ENCODE measurements at regions not wholly inside any gene's neighbourhood (a gene's known extent, or its start where the extent isn't known, plus 50 kb on each side); places are given as distances from the start of the nearest gene placed in this dataset.

DNA sequence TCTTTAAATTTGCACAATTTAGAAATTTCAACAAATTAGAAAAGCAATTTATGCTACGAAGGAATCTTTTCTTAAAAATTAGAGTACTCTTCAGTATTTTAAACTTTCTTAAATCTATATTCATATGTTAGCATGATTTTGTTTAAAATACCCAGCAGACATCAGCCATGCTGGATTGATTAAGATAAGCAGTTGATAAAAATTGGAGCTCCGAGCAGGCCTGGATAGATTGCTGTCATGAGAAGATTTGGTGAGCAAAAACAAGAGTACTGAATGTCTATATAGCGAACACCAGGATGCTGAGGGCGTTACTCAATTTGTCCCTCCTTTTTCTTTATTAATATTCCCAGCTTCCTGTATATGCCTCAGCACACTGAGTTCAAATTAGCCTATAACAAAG lies 108.4 kb upstream of the SLC35B3 start:
- no peak for DNase-seq (ENCODE audit: low read depth)

DNA sequence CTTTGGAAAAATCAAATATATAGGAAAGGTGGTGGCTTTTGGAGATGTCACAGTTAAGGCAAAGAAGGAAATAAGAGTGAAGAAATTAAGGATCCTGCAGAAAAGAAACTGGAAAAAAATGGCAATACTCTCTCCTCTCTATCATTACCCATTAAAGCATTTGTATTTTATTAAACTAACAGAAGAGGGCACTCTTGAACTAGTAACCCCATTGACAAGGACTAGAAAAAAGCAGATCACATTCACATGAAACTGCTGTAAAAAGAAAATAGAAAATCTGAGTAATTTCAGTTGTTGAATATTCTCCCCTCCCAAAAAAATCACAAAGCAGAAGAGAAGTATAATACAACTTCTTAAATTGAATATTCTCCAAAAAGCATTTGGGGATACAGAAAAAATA lies 104.1 kb upstream of the SLC35B3 start:
- DNase-seq (ENCODE audit: low read depth) = no peak

DNA sequence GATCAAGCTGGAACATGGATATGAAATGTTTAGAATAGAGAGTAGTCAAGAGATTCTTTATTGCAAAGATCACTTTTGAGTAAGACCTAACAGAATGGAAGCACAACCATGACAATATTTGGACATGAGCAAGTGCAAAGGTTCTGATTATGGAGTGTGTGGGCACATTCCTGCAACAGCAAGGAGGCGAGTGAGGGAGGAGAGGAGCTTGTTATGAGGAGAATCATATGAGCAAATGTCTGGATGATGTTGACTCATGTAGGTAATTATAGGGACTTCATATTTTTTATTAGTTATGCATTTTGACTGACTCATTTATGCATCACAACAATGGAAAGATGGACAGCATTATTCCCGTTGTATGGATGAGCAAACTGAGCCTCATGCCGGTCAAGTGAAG lies 100.8 kb upstream of the SLC35B3 start:
- no peak for DNase-seq (ENCODE audit: low read depth)

DNA sequence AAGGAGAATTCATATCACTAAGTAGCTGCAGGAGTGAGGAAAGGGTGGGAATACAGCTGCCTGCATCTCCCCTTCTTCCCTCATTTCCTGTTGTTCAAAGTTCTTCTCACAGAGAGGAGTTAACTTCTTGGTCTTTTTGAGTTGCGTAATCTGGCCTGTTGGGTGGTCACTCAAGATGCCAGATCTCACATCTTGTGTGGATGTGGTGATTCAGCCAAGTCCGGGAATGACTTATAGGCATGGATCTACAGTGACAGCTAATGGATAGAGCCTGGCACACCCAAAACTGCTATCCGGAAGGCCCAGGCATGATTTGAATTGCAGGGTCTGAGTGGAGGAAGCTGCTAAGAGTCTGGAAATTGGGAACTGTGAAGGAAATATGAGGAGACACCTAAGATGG lies 100.2 kb upstream of the SLC35B3 start:
- no peak for DNase-seq (ENCODE audit: low read depth)

DNA sequence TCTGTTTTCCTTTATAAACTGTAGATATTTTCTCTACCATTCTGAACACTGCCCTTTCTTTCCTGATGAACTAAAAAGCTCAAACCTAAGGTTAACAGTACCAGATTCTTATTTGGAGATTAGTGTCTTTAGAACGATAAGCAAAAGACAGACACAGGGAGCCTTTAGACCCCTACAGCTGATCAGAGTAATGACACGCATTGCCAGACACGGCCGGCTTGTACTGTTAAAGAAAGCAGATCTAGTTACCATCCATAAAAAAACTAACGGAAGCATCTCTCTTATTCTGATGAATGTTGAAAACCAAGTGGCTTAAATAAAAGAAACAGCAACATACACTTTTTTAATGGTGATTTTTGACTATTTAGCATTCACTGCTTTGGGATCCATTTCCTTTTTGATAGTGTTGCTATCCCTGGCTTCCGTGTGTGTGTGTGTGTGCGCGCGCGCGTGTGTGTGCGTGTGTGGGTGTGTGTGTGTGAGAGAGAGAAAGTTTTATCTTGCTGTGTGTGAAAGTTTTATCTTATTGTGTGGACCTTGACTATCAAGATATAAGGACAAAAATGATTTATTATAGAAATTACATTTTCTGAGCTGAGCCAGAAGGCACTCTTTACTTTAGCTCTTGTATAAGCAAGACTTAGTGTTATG lies 95.6 kb upstream of the SLC35B3 start:
- DNase-seq (ENCODE audit: low read depth) = no peak

DNA sequence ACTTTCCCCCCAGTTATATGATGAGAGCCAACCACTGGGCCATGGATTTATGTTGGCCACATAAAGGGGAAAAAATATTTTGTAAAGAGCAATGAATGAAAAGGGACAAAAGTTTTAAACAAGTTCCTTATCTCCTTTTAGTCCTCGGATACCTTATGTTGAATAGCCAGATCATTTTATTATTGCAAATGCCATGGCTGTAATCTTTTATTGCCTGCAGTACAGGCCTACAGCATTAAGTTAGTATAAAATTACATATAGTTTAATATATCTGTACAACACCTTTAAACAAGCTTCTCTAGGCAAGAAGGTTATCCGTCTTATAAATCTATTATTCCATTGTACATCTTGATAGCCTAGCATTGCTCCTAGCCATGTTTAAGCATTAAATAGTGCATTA lies 93.9 kb upstream of the SLC35B3 start:
- no peak for DNase-seq (ENCODE audit: low read depth)

DNA sequence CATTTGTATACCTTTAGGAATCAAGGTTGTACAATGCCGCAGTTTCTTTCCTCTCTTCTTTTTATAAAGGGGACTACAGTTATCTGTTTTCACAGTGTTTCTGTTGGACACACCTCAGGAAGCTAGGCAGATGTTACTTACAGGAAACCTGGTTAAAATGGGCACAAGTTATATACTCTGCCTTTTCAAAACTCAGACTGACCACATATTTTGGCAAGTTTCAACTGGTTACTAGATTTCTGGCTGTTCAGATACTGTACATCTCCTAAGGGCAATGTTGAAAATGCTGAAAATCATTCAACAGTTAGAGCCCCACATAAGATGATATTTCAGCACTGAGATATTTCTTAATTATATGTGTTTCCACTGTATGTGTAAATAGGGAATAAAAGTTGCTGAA lies 92.5 kb upstream of the SLC35B3 start:
- DNase-seq (ENCODE audit: low read depth) = no peak

DNA sequence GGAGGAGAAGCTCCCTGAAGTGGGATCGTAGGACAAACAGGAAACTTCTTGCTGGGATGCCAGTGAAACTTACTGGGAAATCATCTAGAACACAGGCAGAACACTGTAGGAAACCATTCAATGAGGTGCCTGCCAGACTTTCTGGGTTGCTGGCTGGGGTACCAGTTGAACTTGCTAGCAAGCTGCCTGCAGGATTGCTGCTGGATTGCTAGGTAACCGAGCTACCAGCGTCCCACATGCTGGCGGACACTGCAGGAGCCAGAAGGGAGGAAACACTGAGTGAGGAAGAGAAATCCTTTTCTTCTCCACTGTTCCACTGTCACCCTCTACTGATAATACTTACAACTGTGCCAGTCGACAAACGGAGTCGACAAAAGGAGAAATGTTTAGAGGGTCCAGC lies 91.3 kb upstream of the SLC35B3 start:
- no peak for DNase-seq (ENCODE audit: low read depth)

DNA sequence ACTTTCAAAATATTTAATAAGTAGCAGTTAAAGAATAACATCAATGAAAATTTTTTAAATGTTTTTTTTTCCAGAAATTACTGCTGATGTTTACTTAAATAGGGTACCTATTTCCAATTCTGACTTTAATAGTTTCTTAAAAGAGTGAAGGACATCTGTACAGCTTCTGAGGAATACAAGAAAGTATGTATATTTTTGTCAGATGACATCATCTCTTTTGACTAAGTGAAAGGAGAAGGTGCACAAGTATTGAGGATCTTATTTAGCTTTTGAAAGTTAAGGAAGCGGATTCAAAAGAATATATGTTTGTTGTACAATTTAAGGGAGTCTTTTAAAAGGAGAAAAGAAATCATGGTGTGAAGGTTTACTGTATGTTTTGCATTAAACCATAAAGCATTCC lies 90.0 kb upstream of the SLC35B3 start:
- DNase-seq (ENCODE audit: low read depth) = no peak

DNA sequence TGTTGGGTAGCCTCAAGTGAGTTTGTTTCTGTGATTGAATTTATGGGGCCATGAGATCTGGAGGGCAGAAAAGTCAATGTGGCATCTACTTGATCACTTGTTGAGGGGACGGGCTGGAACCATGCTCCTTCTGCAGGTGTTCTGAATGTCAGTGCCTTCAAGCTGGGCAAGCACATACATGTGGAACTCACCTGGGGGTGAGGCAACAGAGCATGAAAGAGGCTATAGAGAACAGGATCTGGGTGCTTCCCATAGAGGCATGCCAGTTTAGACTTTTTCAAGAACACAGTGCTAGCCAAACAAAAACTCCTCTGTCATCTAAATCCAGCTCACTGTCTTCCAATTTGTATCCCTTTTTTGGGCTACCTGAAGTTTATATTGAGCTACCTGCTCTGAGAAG lies 77.8 kb upstream of the SLC35B3 start:
- no peak for DNase-seq (ENCODE audit: low read depth)

DNA sequence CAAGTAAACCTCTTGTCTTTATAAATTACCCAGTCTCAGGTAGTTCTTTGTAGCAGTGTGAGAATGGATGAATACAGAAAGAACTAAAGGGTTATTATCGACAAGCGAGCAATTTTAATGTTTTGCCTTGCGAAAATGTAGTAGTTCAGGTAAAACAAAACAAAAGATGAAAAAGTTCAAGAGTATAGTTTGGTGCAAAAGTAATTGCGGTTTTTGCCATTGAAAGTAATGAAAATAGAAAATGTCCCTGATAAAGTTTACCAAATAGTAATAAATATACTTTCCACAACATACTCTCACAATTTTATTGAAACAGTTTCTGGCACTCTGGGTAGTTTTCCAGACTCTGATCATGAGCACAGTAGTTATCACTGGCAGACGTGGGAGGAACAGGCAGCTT lies 71.9 kb upstream of the SLC35B3 start:
- DNase-seq (ENCODE audit: low read depth) = no peak

DNA sequence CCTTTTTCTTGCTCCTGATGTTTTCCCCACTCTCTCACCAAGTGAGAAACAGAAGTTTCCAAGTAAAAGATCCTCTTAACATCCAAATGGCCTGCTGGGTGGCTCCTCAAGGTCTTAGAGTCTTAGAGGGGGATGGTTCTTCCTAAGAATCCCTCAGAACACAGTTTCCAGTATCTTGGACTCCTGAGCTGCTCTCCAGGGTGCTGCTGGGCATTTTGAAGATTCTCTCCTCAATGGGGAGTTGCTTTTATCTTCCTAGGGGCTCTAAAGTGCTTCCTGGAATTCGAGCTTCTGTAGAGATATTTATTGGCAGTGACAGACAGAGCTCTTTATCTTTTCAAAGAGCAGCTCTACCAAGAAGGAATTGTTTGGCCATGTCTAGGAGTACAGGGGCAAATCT lies 70.8 kb upstream of the SLC35B3 start:
- DNase-seq (ENCODE audit: low read depth) = no peak

DNA sequence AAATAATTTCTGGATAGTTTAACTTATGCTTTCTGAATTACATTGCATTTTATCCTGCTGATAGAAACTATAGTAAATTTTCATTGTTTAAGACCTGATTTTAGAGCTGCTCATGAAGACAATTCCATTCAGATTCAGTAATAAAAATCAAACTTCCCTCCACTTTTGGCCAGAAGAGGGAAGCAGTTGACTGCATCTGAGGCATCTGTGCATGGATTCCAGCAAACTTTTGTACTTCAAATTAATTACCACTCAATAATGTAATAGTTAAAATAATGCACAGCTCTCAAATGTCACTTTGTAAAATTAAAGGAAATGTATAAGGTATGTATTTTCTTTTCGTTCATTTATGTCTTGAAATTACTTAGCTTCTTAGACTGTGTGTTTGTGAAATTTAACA lies 64.2 kb upstream of the SLC35B3 start:
- no peak for DNase-seq (ENCODE audit: low read depth)

DNA sequence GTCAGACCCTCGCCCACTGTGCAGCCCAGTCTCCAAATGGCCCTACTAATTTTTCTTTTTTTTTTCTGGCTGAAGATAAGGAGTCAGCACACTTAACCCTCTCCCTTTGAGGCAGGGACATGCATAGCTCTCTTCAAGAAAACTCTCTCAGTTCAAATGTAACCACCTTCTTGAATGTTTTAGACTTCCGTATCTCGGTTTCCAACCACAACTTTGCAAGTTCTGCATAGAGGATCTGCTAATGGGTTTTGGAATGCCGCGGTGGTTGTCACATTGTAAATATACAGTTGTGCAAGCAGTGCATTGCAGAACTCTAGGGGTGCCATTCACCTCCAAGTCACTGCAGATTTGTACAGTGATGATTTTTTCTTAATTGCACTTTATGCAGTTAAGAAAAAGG lies 59.4 kb upstream of the SLC35B3 start:
- no peak for DNase-seq (ENCODE audit: low read depth)

DNA sequence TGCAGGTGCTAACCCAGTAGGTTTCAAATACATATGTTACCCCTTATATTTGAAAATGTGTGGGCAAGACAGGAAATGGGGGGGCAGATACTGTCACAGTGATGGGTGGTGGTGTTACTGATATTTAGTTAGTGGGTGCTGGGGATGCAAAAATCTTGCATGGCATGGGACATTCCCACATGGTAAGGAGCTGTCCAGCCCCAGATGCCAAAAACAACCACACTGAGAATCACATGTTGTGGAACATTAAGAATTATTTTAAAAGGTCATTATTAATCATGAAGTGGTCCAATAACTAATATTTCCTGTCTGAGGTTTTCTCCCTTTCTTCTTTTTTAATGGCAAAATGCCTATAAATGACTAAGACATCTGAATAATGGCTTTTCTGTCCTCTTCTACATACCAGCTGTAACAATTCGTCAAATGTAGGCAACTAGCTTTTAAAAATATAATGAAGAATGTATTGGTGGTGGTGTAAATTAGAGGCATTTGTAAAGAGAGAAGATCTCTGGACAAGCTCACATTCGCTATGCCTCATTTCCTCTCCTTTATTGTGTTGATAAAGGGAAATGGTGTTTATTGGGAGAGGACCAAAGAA lies 57.3 kb upstream of the SLC35B3 start:
- no peak for DNase-seq (ENCODE audit: low read depth)

All from RPMI7951 (cell line).